ENCODE measurements at regions not wholly inside any gene's neighbourhood (a gene's known extent, or its start where the extent isn't known, plus 50 kb on each side); places are given as distances from the start of the nearest gene placed in this dataset.

GRCh38 chr15:95825671-95826411 is 504.7 kb upstream of the NR2F2 start:
- DNase-seq = no peak

- no peak for DNase-seq
These were observed 503.9 kb upstream of the NR2F2 start for GRCh38 chr15:95826412-95827195.

GRCh38 chr15:95829062-95829461 is 501.4 kb upstream of the NR2F2 start:
- no peak for DNase-seq

- DNase-seq = peak; percentile 40
These were observed 500.2 kb upstream of the NR2F2 start for GRCh38 chr15:95830281-95830680.

- no peak for DNase-seq
These were observed 497.8 kb upstream of the NR2F2 start for GRCh38 chr15:95832668-95833067.

- no peak for DNase-seq
These were observed 496.3 kb upstream of the NR2F2 start for GRCh38 chr15:95834028-95834804.

GRCh38 chr15:95836536-95836935 is 494.0 kb upstream of the NR2F2 start:
- DNase-seq = no peak

- peak; percentile 56 for DNase-seq
These were observed 493.0 kb upstream of the NR2F2 start for GRCh38 chr15:95837341-95838004.

- no peak for DNase-seq
These were observed 491.1 kb upstream of the NR2F2 start for GRCh38 chr15:95839367-95839782.

- peak; percentile 90 for DNase-seq
These were observed 490.5 kb upstream of the NR2F2 start for GRCh38 chr15:95840004-95840403.

- DNase-seq = no peak
These were observed 489.6 kb upstream of the NR2F2 start for GRCh38 chr15:95840855-95841254.

- no peak for DNase-seq
These were observed 487.9 kb upstream of the NR2F2 start for GRCh38 chr15:95842576-95842975.

- peak; percentile 87 for DNase-seq
These were observed 487.1 kb upstream of the NR2F2 start for GRCh38 chr15:95843241-95843910.

GRCh38 chr15:95845862-95846515 is 484.5 kb upstream of the NR2F2 start:
- no peak for DNase-seq

- DNase-seq = no peak
These were observed 482.4 kb upstream of the NR2F2 start for GRCh38 chr15:95848126-95848525.

- DNase-seq = no peak
These were observed 479.7 kb upstream of the NR2F2 start for GRCh38 chr15:95850837-95851236.

GRCh38 chr15:95853350-95853749 is 477.1 kb upstream of the NR2F2 start:
- no peak for DNase-seq

- peak; percentile 42 for DNase-seq
These were observed 473.3 kb upstream of the NR2F2 start for GRCh38 chr15:95857124-95857757.

GRCh38 chr15:95857758-95858157 is 472.7 kb upstream of the NR2F2 start:
- no peak for DNase-seq

GRCh38 chr15:95860406-95860805 is 470.1 kb upstream of the NR2F2 start:
- no peak for DNase-seq

GRCh38 chr15:95864467-95864886 is 466.0 kb upstream of the NR2F2 start:
- no peak for DNase-seq
